ENCODE measurements at regions not wholly inside any gene's neighbourhood (a gene's known extent, or its start where the extent isn't known, plus 50 kb on each side); places are given as distances from the start of the nearest gene placed in this dataset.

DNA sequence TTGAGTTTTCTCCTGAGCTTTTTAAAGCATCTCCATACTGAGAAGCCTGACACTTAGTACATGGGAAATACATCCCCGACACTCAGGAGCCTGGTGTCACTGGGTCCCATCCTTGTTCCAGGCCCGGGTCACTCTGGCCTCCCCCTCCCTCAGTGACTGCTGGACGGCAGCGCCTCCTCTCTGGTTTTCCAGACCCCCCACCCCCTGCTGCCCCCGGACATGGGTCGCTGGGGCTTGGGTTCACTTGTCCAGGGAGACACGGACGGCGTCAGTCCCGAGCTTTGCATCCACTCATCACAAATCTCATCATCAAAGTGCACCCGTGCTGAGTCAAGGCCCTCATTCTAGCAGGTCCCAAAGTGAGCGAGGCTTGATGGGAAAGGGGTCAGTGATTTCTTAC, 243.0 kb downstream of the IRX2 start:
- H3K27ac ChIP-seq (ENCODE audit: insufficient read depth in 1 of 2, low read depth in 1 of 2, low read length in 2 of 2, poor library complexity in 1 of 2, severe bottlenecking in 2 of 2): no peak overlapping the region
- H3K4me1 ChIP-seq (ENCODE audit: control extremely low read depth in 1 of 4, control insufficient read depth in 4 of 4, insufficient read depth in 4 of 4, low read length in 3 of 4): no peaks in the 10 kb centered on the region
- no peaks in the 10 kb centered on the region for H3K9me3 ChIP-seq (ENCODE audit: control extremely low read depth in 1 of 5, control insufficient read depth in 4 of 5, insufficient read depth in 2 of 5, low read depth in 1 of 5, low read length in 4 of 5)
- no peak overlapping the region for H3K4me3 ChIP-seq (ENCODE audit: control insufficient read depth in 1 of 7, extremely low read depth in 1 of 7, insufficient read depth in 4 of 7, low read depth in 2 of 7, low read length in 6 of 7)
- 91% methylated on average over 4 of the region's 12 CpGs for WGBS (ENCODE audit: insufficient coverage)
- DNase-seq: no peak
- no peaks in the 10 kb centered on the region for H3K36me3 ChIP-seq (ENCODE audit: control insufficient read depth in 4 of 4, insufficient read depth in 4 of 4, low read length in 3 of 4)
- H3K27me3 ChIP-seq (replicated peaks in 2 of 5; ENCODE audit: control insufficient read depth in 4 of 5, insufficient read depth in 5 of 5, low read length in 4 of 5): no peaks in the 10 kb centered on the region
- ChIA-PET CTCF (no interaction called here), POLR2A (no interaction called here)

- H3K4me3 ChIP-seq (ENCODE audit: control insufficient read depth in 1 of 7, extremely low read depth in 1 of 7, insufficient read depth in 4 of 7, low read depth in 2 of 7, low read length in 6 of 7): no peak overlapping the region
- no peaks in the 10 kb centered on the region for H3K9me3 ChIP-seq (ENCODE audit: control extremely low read depth in 1 of 5, control insufficient read depth in 4 of 5, insufficient read depth in 2 of 5, low read depth in 1 of 5, low read length in 4 of 5)
- POLR2A ChIA-PET: no interaction called here
- no peaks in the 10 kb centered on the region for H3K4me1 ChIP-seq (ENCODE audit: control extremely low read depth in 1 of 4, control insufficient read depth in 4 of 4, insufficient read depth in 4 of 4, low read length in 3 of 4)
- H3K27me3 ChIP-seq (replicated peaks in 2 of 5; ENCODE audit: control insufficient read depth in 4 of 5, insufficient read depth in 5 of 5, low read length in 4 of 5): no peaks in the 10 kb centered on the region
- H3K27ac ChIP-seq (ENCODE audit: insufficient read depth in 1 of 2, low read depth in 1 of 2, low read length in 2 of 2, poor library complexity in 1 of 2, severe bottlenecking in 2 of 2): no peak overlapping the region
- DNase-seq: no peak
- H3K36me3 ChIP-seq (ENCODE audit: control insufficient read depth in 4 of 4, insufficient read depth in 4 of 4, low read length in 3 of 4): no peaks in the 10 kb centered on the region
- CTCF ChIA-PET: no interaction called here
- WGBS (ENCODE audit: insufficient coverage): 75% methylated on average over 5 of the region's 5 CpGs
Measured at GRCh38 chr5:2507611-2508010, 243.9 kb downstream of the IRX2 start.

- POLR2A ChIA-PET: no interaction called here
- CTCF ChIA-PET: no interaction called here
- no peaks in the 10 kb centered on the region for H3K27me3 ChIP-seq (replicated peaks in 2 of 5; ENCODE audit: control insufficient read depth in 4 of 5, insufficient read depth in 5 of 5, low read length in 4 of 5)
- no peaks in the 10 kb centered on the region for H3K36me3 ChIP-seq (ENCODE audit: control insufficient read depth in 4 of 4, insufficient read depth in 4 of 4, low read length in 3 of 4)
- no peak overlapping the region for H3K27ac ChIP-seq (ENCODE audit: insufficient read depth in 1 of 2, low read depth in 1 of 2, low read length in 2 of 2, poor library complexity in 1 of 2, severe bottlenecking in 2 of 2)
- peaks cover 0 to 1% (median 0%) of the 10 kb centered on the region in 5 experiments for H3K9me3 ChIP-seq (ENCODE audit: control extremely low read depth in 1 of 5, control insufficient read depth in 4 of 5, insufficient read depth in 2 of 5, low read depth in 1 of 5, low read length in 4 of 5)
- DNase-seq: no peak
- H3K4me1 ChIP-seq (ENCODE audit: control extremely low read depth in 1 of 4, control insufficient read depth in 4 of 4, insufficient read depth in 4 of 4, low read length in 3 of 4): no peaks in the 10 kb centered on the region
- H3K4me3 ChIP-seq (ENCODE audit: control insufficient read depth in 1 of 7, extremely low read depth in 1 of 7, insufficient read depth in 4 of 7, low read depth in 2 of 7, low read length in 6 of 7): no peak overlapping the region
- 84% methylated on average over 7 of the region's 7 CpGs for WGBS (ENCODE audit: insufficient coverage)
Measured at GRCh38 chr5:2506603-2507002, 244.9 kb downstream of the IRX2 start.

- no peaks in the 10 kb centered on the region for H3K27me3 ChIP-seq (replicated peaks in 2 of 5; ENCODE audit: control insufficient read depth in 4 of 5, insufficient read depth in 5 of 5, low read length in 4 of 5)
- ChIA-PET POLR2A (no interaction called here), CTCF (no interaction called here)
- DNase-seq: no peak
- WGBS (ENCODE audit: insufficient coverage): 89% methylated on average over 8 of the region's 10 CpGs
- no peak overlapping the region for H3K4me3 ChIP-seq (ENCODE audit: control insufficient read depth in 1 of 7, extremely low read depth in 1 of 7, insufficient read depth in 4 of 7, low read depth in 2 of 7, low read length in 6 of 7)
- peaks cover 0 to 3% (median 0%) of the 10 kb centered on the region in 5 experiments for H3K9me3 ChIP-seq (ENCODE audit: control extremely low read depth in 1 of 5, control insufficient read depth in 4 of 5, insufficient read depth in 2 of 5, low read depth in 1 of 5, low read length in 4 of 5)
- no peak overlapping the region for H3K27ac ChIP-seq (ENCODE audit: insufficient read depth in 1 of 2, low read depth in 1 of 2, low read length in 2 of 2, poor library complexity in 1 of 2, severe bottlenecking in 2 of 2)
- H3K36me3 ChIP-seq (ENCODE audit: control insufficient read depth in 4 of 4, insufficient read depth in 4 of 4, low read length in 3 of 4): no peaks in the 10 kb centered on the region
- no peaks in the 10 kb centered on the region for H3K4me1 ChIP-seq (ENCODE audit: control extremely low read depth in 1 of 4, control insufficient read depth in 4 of 4, insufficient read depth in 4 of 4, low read length in 3 of 4)
Measured at GRCh38 chr5:2505217-2505616, 246.3 kb downstream of the IRX2 start.

GRCh38 chr5:2502970-2503594, 248.4 kb downstream of the IRX2 start:
- 86% methylated on average over 6 of the region's 6 CpGs for WGBS (ENCODE audit: insufficient coverage)
- POLR2A ChIA-PET: no interaction called here
- H3K27me3 ChIP-seq (replicated peaks in 2 of 5; ENCODE audit: control insufficient read depth in 4 of 5, insufficient read depth in 5 of 5, low read length in 4 of 5): no peaks in the 10 kb centered on the region

GRCh38 chr5:2499917-2500316, 251.6 kb downstream of the IRX2 start:
- ChIA-PET POLR2A (no interaction called here), CTCF (no interaction called here)
- no peak overlapping the region for H3K27ac ChIP-seq (ENCODE audit: insufficient read depth in 1 of 2, low read depth in 1 of 2, low read length in 2 of 2, poor library complexity in 1 of 2, severe bottlenecking in 2 of 2)
- H3K36me3 ChIP-seq (ENCODE audit: control insufficient read depth in 4 of 4, insufficient read depth in 4 of 4, low read length in 3 of 4): no peaks in the 10 kb centered on the region
- no peaks in the 10 kb centered on the region for H3K4me1 ChIP-seq (ENCODE audit: control extremely low read depth in 1 of 4, control insufficient read depth in 4 of 4, insufficient read depth in 4 of 4, low read length in 3 of 4)
- DNase-seq: no peak
- H3K9me3 ChIP-seq (ENCODE audit: control extremely low read depth in 1 of 5, control insufficient read depth in 4 of 5, insufficient read depth in 2 of 5, low read depth in 1 of 5, low read length in 4 of 5): peaks cover 0 to 3% (median 0%) of the 10 kb centered on the region in 5 experiments
- H3K27me3 ChIP-seq (replicated peaks in 2 of 5; ENCODE audit: control insufficient read depth in 4 of 5, insufficient read depth in 5 of 5, low read length in 4 of 5): no peaks in the 10 kb centered on the region
- H3K4me3 ChIP-seq (ENCODE audit: control insufficient read depth in 1 of 7, extremely low read depth in 1 of 7, insufficient read depth in 4 of 7, low read depth in 2 of 7, low read length in 6 of 7): no peak overlapping the region

More at GRCh38 chr5:2502970-2503594, 248.4 kb downstream of the IRX2 start:
- H3K4me3 ChIP-seq (ENCODE audit: control insufficient read depth in 1 of 7, extremely low read depth in 1 of 7, insufficient read depth in 4 of 7, low read depth in 2 of 7, low read length in 6 of 7): no peak overlapping the region
- H3K9me3 ChIP-seq (ENCODE audit: control extremely low read depth in 1 of 5, control insufficient read depth in 4 of 5, insufficient read depth in 2 of 5, low read depth in 1 of 5, low read length in 4 of 5): peaks cover 0 to 3% (median 0%) of the 10 kb centered on the region in 5 experiments
- no peaks in the 10 kb centered on the region for H3K36me3 ChIP-seq (ENCODE audit: control insufficient read depth in 4 of 4, insufficient read depth in 4 of 4, low read length in 3 of 4)
- H3K4me1 ChIP-seq (ENCODE audit: control extremely low read depth in 1 of 4, control insufficient read depth in 4 of 4, insufficient read depth in 4 of 4, low read length in 3 of 4): no peaks in the 10 kb centered on the region
- no peak overlapping the region for H3K27ac ChIP-seq (ENCODE audit: insufficient read depth in 1 of 2, low read depth in 1 of 2, low read length in 2 of 2, poor library complexity in 1 of 2, severe bottlenecking in 2 of 2)
- CTCF ChIA-PET: no interaction called here
- DNase-seq: no peak

DNA sequence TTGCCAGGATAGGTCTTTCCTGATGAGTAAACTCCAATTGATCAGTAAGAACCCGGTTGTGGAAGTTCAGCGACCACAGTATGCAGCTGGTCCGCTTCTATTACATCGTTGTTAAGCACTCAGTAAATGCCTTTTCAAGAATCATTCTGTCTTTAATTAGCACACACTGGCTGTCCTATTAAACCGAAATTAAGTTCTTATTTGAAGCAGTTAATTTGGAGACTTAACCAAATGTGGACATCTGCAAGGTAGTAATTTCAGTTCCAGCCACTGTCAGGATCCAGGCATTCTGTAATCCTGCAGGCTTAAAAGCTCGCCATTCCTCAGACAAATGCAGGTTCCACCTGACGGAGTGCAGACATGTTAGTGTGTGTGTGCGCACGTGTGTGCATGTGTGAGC, 254.6 kb downstream of the IRX2 start:
- ChIA-PET CTCF (no interaction called here), POLR2A (no interaction called here)
- DNase-seq: no peak
- Histone ChIP-seq H3K4me3 (ENCODE audit: control insufficient read depth in 1 of 7, extremely low read depth in 1 of 7, insufficient read depth in 4 of 7, low read depth in 2 of 7, low read length in 6 of 7) (no peak overlapping the region), H3K9me3 (ENCODE audit: control extremely low read depth in 1 of 5, control insufficient read depth in 4 of 5, insufficient read depth in 2 of 5, low read depth in 1 of 5, low read length in 4 of 5) (peaks cover 0 to 3% (median 0%) of the 10 kb centered on the region in 5 experiments), H3K4me1 (ENCODE audit: control extremely low read depth in 1 of 4, control insufficient read depth in 4 of 4, insufficient read depth in 4 of 4, low read length in 3 of 4) (no peaks in the 10 kb centered on the region), H3K27ac (ENCODE audit: insufficient read depth in 1 of 2, low read depth in 1 of 2, low read length in 2 of 2, poor library complexity in 1 of 2, severe bottlenecking in 2 of 2) (no peak overlapping the region), H3K36me3 (ENCODE audit: control insufficient read depth in 4 of 4, insufficient read depth in 4 of 4, low read length in 3 of 4) (no peaks in the 10 kb centered on the region), H3K27me3 (replicated peaks in 2 of 5; ENCODE audit: control insufficient read depth in 4 of 5, insufficient read depth in 5 of 5, low read length in 4 of 5) (no peaks in the 10 kb centered on the region)
- WGBS (ENCODE audit: insufficient coverage): 92% methylated on average over 6 of the region's 9 CpGs
